Activated CD8-positive, alpha-beta memory T cell treated with anti-CD3 and anti-CD28 coated beads, Interleukin-2, amount 10 ng/mL, durations not matched to agents 7 days and 5 days (primary cell): ENCODE measurements at regions not wholly inside any gene's neighbourhood (a gene's known extent, or its start where the extent isn't known, plus 50 kb on each side); places are given as distances from the start of the nearest gene placed in this dataset.
"Not testable (repeated sequence)": the region's sequence is repeated elsewhere in the genome, so short reads cannot be mapped to it uniquely, and the experiment has no call there.

ENCODE experiments used
- ATAC-seq: fragments of 150-1000 bp; cut with Tn5 transposase; one replicate; pipeline ENCODE4 v1.10.0; 2021; ENCODE audit warnings: moderate library complexity
- CTCF ChIA-PET: fragments of 350-600 bp; sonication (Branson Sonifier 250); formaldehyde crosslinking; loops from one replicate; lab custom pipeline; 2021; ENCODE audit warnings: antibody characterized with exemption; lab: Charles Lee
- DNase-seq: peaks from one replicate; pipeline ENCODE4 v3.0.0-alpha.2; 2020
- H3K27ac Mint-ChIP-seq: one replicate; pipeline ENCODE4 v1.8.0; 2021; ENCODE audit warnings: mild to moderate bottlenecking, mixed read lengths
- H3K27me3 Mint-ChIP-seq: one replicate; pipeline ENCODE4 v1.8.0; 2021; ENCODE audit warnings: mixed read lengths
- H3K36me3 Mint-ChIP-seq: one replicate; pipeline ENCODE4 v1.8.0; 2021; ENCODE audit warnings: mild to moderate bottlenecking, mixed read lengths
- H3K4me1 Mint-ChIP-seq: one replicate; pipeline ENCODE4 v1.8.0; 2021; ENCODE audit warnings: mixed read lengths
- H3K4me3 Mint-ChIP-seq: one replicate; pipeline ENCODE4 v1.8.0; 2021; ENCODE audit warnings: mild to moderate bottlenecking, moderate library complexity, mixed read lengths
- H3K9me3 Mint-ChIP-seq: one replicate; pipeline ENCODE4 v1.8.0; 2022; ENCODE audit warnings: low read depth, mixed read lengths

- Mint-ChIP-seq H3K27ac (no peak overlapping the region), H3K9me3 (no peaks in the 10 kb centered on the region), H3K4me3 (no peak overlapping the region), H3K36me3 (no peaks in the 10 kb centered on the region), H3K4me1 (no peaks in the 10 kb centered on the region), H3K27me3 (no peaks in the 10 kb centered on the region)
- CTCF ChIA-PET: no interaction called here
- DNase-seq (no peak), ATAC-seq (no peak)
Measured at GRCh38 chr3:24545887-24546286, 51.2 kb upstream of the THRB start.

DNA sequence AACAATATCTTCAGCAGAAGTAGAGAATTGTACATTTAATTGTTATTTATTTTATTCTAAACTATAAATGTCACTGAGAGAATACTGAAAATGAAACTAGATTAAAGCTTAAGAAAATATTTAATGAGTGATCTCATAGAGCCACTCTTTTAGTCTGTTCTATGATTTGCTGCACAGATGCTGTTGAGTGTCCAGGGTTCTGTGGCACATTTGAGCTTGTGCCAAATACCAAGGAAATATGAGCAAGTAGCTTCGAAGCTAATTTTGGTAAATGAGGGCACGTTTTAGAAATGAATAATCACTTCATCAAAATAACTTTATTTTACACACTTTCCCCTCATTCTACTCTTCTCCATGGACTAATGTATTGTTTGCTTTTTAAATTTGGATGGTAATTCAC lies 53.6 kb upstream of the THRB start:
- H3K27ac Mint-ChIP-seq: no peak overlapping the region
- H3K27me3 Mint-ChIP-seq: no peaks in the 10 kb centered on the region
- no peaks in the 10 kb centered on the region for H3K36me3 Mint-ChIP-seq
- DNase-seq (no peak), ATAC-seq (no peak)
- no peaks in the 10 kb centered on the region for H3K4me1 Mint-ChIP-seq
- H3K9me3 Mint-ChIP-seq: no peaks in the 10 kb centered on the region
- H3K4me3 Mint-ChIP-seq: no peak overlapping the region
- CTCF ChIA-PET: no interaction called here

DNA sequence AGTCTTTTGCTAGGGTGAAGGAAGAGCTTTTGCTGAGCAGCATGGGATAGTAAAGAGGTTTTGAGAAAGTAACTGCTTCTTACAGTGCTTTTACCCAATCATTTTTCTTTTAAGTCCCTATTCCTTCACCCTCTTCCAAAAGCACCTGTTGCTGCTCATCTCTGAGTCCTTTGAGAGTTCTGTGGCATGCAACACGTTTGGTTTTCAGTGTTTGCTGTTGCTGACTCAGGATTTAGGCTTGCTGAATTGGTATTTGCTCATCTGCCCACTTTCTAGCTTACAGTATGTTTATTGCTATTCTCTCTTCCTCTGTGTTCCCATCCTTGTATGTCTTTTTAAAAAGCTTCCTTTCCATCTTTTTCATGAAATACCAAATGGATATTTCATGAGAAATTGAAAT lies 55.9 kb upstream of the THRB start:
- DNase-seq (no peak), ATAC-seq (no peak)
- Mint-ChIP-seq H3K27me3 (no peaks in the 10 kb centered on the region), H3K36me3 (no peaks in the 10 kb centered on the region), H3K4me1 (no peaks in the 10 kb centered on the region), H3K4me3 (no peak overlapping the region), H3K9me3 (no peaks in the 10 kb centered on the region), H3K27ac (no peak overlapping the region)
- CTCF ChIA-PET: no interaction called here

- ATAC-seq (no peak), DNase-seq (no peak)
- Mint-ChIP-seq H3K36me3 (no peaks in the 10 kb centered on the region), H3K9me3 (no peaks in the 10 kb centered on the region), H3K4me1 (no peaks in the 10 kb centered on the region), H3K27me3 (no peaks in the 10 kb centered on the region), H3K27ac (no peak overlapping the region), H3K4me3 (no peak overlapping the region)
- CTCF ChIA-PET: no interaction called here
Measured at GRCh38 chr3:24551626-24552025, 57.0 kb upstream of the THRB start.

GRCh38 chr3:24562895-24563294 lies 68.2 kb upstream of the THRB start:
- no peak overlapping the region for H3K27ac Mint-ChIP-seq
- CTCF ChIA-PET: no interaction called here
- no peaks in the 10 kb centered on the region for H3K27me3 Mint-ChIP-seq
- no peak overlapping the region for H3K4me3 Mint-ChIP-seq
- H3K36me3 Mint-ChIP-seq: no peaks in the 10 kb centered on the region
- no peak for ATAC-seq
- H3K9me3 Mint-ChIP-seq: no peaks in the 10 kb centered on the region
- DNase-seq: no peak
- H3K4me1 Mint-ChIP-seq: no peaks in the 10 kb centered on the region

DNA sequence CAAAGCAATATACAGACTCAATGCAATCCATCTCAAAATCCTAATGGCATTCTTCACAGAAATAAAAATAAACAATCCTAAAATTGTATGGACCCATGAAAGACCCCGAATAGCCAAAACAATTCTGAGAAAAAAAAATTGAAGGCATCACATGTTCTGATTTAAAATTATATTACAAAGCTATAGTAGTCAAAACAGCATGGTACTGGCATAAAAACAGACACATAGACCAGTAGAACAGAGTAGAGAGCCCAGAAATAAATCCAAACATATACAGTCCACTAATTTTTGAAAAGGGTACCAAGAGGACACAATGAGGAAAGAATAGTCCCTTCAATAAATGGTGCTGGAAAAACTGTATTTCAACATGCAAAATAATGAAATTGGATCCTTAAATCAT lies 70.4 kb upstream of the THRB start:
- Mint-ChIP-seq H3K9me3 (no peaks in the 10 kb centered on the region), H3K27me3 (no peaks in the 10 kb centered on the region), H3K27ac (no peak overlapping the region), H3K4me1 (no peaks in the 10 kb centered on the region), H3K4me3 (no peak overlapping the region), H3K36me3 (no peaks in the 10 kb centered on the region)
- CTCF ChIA-PET: no interaction called here
- DNase-seq (no peak), ATAC-seq (no peak)

GRCh38 chr3:24565656-24566055 lies 71.0 kb upstream of the THRB start:
- Mint-ChIP-seq H3K4me3 (no peak overlapping the region), H3K9me3 (no peaks in the 10 kb centered on the region), H3K36me3 (no peaks in the 10 kb centered on the region), H3K4me1 (no peaks in the 10 kb centered on the region), H3K27ac (no peak overlapping the region), H3K27me3 (no peaks in the 10 kb centered on the region)
- no peak for ATAC-seq
- CTCF ChIA-PET: no interaction called here
- no peak for DNase-seq

- H3K27ac Mint-ChIP-seq: no peak overlapping the region
- CTCF ChIA-PET: no interaction called here
- H3K4me3 Mint-ChIP-seq: no peak overlapping the region
- DNase-seq: no peak
- no peaks in the 10 kb centered on the region for H3K4me1 Mint-ChIP-seq
- H3K36me3 Mint-ChIP-seq: no peaks in the 10 kb centered on the region
- peaks cover 2% of the 10 kb centered on the region for H3K9me3 Mint-ChIP-seq
- no peaks in the 10 kb centered on the region for H3K27me3 Mint-ChIP-seq
- ATAC-seq: no peak
Measured at GRCh38 chr3:24566927-24567326, 72.3 kb upstream of the THRB start.

GRCh38 chr3:24572409-24572808 lies 77.8 kb upstream of the THRB start:
- H3K27me3 Mint-ChIP-seq, CTCF ChIA-PET, DNase-seq, H3K36me3 Mint-ChIP-seq, ATAC-seq, H3K9me3 Mint-ChIP-seq, H3K4me1 Mint-ChIP-seq, H3K27ac Mint-ChIP-seq, H3K4me3 Mint-ChIP-seq: not testable (repeated sequence)

DNA sequence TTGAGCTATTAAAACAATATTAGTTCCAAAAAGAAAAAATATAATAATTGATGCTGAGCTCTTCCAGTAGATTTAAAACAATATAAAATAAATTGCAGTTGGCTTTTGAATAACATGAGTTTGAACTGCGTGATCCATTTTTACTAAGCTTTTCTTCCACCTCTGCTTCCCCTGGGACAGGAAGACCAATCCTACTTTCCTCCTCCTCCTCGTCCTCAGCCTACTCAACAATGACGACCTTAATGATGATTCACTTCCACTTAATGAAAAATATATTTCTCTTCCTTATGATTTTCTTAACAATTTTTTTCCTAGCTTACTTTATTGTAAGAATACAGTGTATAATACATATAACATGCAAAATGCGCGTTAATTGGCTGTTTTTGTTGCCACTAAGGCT lies 78.9 kb upstream of the THRB start:
- H3K27ac Mint-ChIP-seq: no peak overlapping the region
- CTCF ChIA-PET: no interaction called here
- no peak overlapping the region for H3K4me3 Mint-ChIP-seq
- no peaks in the 10 kb centered on the region for H3K27me3 Mint-ChIP-seq
- DNase-seq (no peak), ATAC-seq (no peak)
- H3K9me3 Mint-ChIP-seq: peaks cover 4% of the 10 kb centered on the region
- no peaks in the 10 kb centered on the region for H3K36me3 Mint-ChIP-seq
- H3K4me1 Mint-ChIP-seq: no peaks in the 10 kb centered on the region

DNA sequence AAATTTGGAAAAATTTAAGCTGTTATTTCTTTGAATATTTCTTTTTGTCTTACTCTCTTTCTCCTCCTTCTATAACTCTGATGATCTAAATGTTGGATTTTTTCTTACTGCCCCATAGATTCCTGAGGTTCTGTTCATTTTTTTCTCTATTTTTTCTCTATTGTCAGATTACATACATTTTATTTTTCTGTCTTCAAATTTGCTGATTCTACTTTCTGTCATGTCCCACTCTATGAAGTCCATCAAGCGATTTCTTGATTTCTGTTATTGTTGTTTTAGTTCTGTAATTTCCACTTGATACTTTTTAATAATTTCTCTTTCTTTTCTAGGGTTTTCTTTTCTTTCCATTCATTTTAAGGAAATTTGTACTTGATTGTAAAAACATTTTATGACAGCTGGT lies 83.7 kb upstream of the THRB start:
- DNase-seq (no peak), ATAC-seq (no peak)
- Mint-ChIP-seq H3K27me3 (no peaks in the 10 kb centered on the region), H3K36me3 (no peaks in the 10 kb centered on the region), H3K4me3 (no peak overlapping the region), H3K4me1 (no peaks in the 10 kb centered on the region), H3K27ac (no peak overlapping the region), H3K9me3 (peaks cover 2% of the 10 kb centered on the region)
- CTCF ChIA-PET: no interaction called here

- Mint-ChIP-seq H3K27me3 (no peaks in the 10 kb centered on the region), H3K36me3 (no peaks in the 10 kb centered on the region), H3K27ac (no peak overlapping the region), H3K4me3 (no peak overlapping the region), H3K4me1 (no peaks in the 10 kb centered on the region), H3K9me3 (peaks cover 2% of the 10 kb centered on the region)
- ATAC-seq (no peak), DNase-seq (no peak)
- CTCF ChIA-PET: no interaction called here
Measured at GRCh38 chr3:24578951-24579421, 84.3 kb upstream of the THRB start.

DNA sequence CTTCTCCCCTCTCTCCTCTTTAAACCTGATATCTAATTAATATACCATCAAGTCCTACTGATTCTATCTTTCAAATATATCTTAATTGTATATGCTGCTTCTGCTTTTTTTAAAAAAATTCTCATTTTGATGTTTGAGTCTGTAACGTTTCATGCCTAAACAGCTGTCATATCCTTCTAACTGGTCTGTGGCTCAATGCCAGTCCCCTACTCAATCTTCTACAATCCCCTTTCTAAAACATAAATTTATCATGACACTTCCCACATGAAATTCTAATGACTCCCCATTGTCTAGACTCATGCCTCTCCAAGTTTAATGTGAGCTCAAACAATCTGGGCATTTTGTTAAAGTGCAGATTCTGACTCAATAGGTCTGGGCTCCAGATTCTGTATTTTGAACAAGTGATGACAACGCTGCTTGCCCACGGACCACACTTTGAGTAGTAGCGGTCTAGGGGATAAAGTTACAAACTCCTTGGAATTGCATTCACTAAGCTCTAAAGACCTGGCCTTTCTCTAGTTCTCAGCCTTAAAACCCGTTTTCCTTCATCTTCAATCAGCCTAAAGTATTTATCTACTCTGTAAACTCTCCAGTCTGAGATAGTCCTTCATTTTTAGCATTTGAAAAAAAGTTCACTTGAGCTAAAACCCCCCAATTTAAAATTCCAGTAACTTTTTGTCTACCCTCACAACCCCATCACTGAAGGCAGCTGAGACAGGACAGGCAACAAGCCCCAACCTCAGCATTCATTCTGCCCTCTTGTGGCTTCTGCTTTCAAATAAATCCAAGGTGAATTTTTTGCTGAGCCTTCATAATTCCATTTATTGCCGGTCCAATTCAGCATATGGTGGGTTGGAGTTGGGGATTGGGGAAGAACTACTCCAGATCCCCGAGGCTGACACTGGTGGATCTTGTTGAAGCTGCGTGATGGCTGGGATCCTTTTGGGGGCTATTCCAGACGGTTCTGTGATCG lies 88.1 kb upstream of the THRB start:
- Mint-ChIP-seq H3K27me3 (no peaks in the 10 kb centered on the region), H3K4me3 (no peak overlapping the region), H3K27ac (no peak overlapping the region), H3K4me1 (no peaks in the 10 kb centered on the region), H3K36me3 (no peaks in the 10 kb centered on the region), H3K9me3 (no peaks in the 10 kb centered on the region)
- CTCF ChIA-PET: no interaction called here
- ATAC-seq: no peak
- DNase-seq: no peak

DNA sequence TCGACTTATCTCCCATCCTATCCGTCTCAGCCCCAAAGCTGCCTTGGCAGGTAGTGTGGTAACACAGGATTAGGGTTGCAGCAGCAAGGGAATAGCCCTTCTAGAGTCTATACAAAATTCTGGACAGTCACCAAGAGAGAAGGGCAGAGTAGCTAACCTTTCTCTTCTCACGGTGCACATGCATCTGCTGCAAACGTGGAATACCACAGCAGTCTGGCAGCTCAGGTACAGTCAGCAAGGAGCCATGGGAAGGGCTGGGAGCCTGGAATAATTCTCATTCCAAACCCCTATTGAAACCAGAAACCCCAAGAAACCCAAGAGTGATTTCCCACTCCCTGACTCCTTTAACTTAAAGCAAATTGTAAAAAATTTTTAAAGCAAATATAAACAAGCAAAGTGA lies 92.3 kb upstream of the THRB start:
- no peaks in the 10 kb centered on the region for H3K9me3 Mint-ChIP-seq
- no peak overlapping the region for H3K4me3 Mint-ChIP-seq
- no peaks in the 10 kb centered on the region for H3K36me3 Mint-ChIP-seq
- ATAC-seq: no peak
- H3K27ac Mint-ChIP-seq: no peak overlapping the region
- H3K4me1 Mint-ChIP-seq: no peaks in the 10 kb centered on the region
- DNase-seq: no peak
- CTCF ChIA-PET: interaction anchor here (0.5 kb wide), 1 partner anchor 1647 kb away, joined by 3 read pairs; no protein-coding TSS in a partner anchor
- H3K27me3 Mint-ChIP-seq: peaks cover 3% of the 10 kb centered on the region
